SK-N-MC (cell line): ENCODE measurements at regions not wholly inside any gene's neighbourhood (a gene's known extent, or its start where the extent isn't known, plus 50 kb on each side); places are given as distances from the start of the nearest gene placed in this dataset.
"Not testable (repeated sequence)": the region's sequence is repeated elsewhere in the genome, so short reads cannot be mapped to it uniquely, and the experiment has no call there.

ENCODE experiments used
- DNase-seq: peaks from one replicate; pipeline ENCODE4 v3.0.0-alpha.2; 2011; ENCODE audit warnings: low read depth, low spot score
- H3K27ac ChIP-seq: fragments of 200-600 bp; sonication (generic); 2 replicates; pipeline ENCODE4 v1.5.1; 2016; ENCODE audit warnings: mixed run types
- H3K36me3 ChIP-seq: fragments of 200-600 bp; sonication (generic); 2 replicates; pipeline ENCODE4 v1.6.1; 2017; ENCODE audit warnings: antibody characterized with exemption, low read length, mixed read lengths; ENCODE audit not compliant: insufficient read depth
- H3K4me3 ChIP-seq: fragments of 200-600 bp; sonication (generic); 2 replicates; pipeline ENCODE4 v1.5.1; 2016
- H3K9ac ChIP-seq: fragments of 200-600 bp; sonication (generic); 2 replicates; pipeline ENCODE4 v1.8.0; 2017; ENCODE audit warnings: mixed run types, mixed read lengths; ENCODE audit not compliant: insufficient read length
- H3K9me3 ChIP-seq: fragments of 200-600 bp; sonication (generic); 2 replicates; pipeline ENCODE4 v1.6.1; 2017; ENCODE audit warnings: low read depth, mild to moderate bottlenecking, antibody characterized with exemption, low read length, moderate library complexity, mixed read lengths
- EZH2 ChIP-seq: fragments of 200-600 bp; sonication (generic); IDR thresholded peaks from one replicate; pipeline ENCODE4 v1.6.1; 2017; ENCODE audit warnings: antibody characterized with exemption
- FOXP2 ChIP-seq: optimal IDR thresholded peaks from 2 replicates; pipeline ENCODE3; 2011; ENCODE audit warnings: mild to moderate bottlenecking, moderate library complexity; ENCODE audit not compliant: insufficient read depth; ENCODE audit errors: extremely low read length, control extremely low read depth
- POLR2AphosphoS5 ChIP-seq: IDR thresholded peaks from 2 replicates; pipeline ENCODE4 v1.6.1; 2012; ENCODE audit warnings: mild to moderate bottlenecking, low read depth, low read length, borderline replicate concordance

DNA sequence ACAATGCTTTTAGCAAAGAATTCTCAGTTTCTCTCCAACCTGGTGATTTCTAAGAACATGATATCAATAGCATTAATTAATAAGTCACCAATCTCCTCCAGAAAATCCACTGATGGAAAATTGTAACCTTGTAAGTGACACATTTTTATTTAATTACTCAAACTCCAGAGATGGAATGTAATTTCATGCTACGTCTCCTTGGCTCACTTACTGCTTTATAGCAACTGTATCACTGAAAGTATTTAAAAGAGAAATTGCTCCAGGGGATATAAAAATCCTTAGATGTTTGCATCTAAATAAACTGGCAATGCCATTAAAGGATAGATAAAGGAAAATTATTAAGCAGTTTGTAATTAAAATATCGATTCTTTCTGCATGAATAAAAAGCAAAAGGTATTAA lies 325.4 kb downstream of the TSN start:
- no peak overlapping the region for H3K9ac ChIP-seq
- H3K4me3 ChIP-seq = no peak overlapping the region
- no peak for TF ChIP-seq POLR2AphosphoS5
- TF ChIP-seq FOXP2 = no peak
- TF ChIP-seq EZH2 = no peak
- H3K36me3 ChIP-seq = no peaks in the 10 kb centered on the region
- no peak for DNase-seq
- no peaks in the 10 kb centered on the region for H3K9me3 ChIP-seq
- no peak overlapping the region for H3K27ac ChIP-seq

DNA sequence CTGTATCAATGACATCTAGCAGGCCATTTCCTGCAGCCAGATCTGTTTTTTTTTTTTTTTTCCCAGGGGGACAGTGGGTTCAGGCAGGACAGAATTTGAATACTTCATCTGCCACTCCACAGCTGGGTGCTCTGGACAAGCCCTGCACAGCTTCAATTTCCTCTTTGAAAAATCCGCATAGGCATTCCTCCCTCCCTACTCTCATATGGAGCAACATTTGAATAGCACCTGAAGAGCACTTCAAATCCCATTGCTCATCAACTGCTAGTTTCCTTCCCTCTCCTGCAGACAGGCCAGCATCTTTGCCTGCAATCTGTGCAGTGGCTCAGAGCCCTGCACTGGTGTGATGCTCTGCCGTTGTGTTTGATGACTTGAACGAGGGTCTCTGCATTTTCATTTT lies 326.3 kb downstream of the TSN start:
- Histone ChIP-seq H3K9me3 (no peaks in the 10 kb centered on the region), H3K27ac (no peak overlapping the region), H3K9ac (no peak overlapping the region), H3K4me3 (no peak overlapping the region), H3K36me3 (no peaks in the 10 kb centered on the region)
- no peak for DNase-seq
- no peak for TF ChIP-seq FOXP2
- no peak for TF ChIP-seq POLR2AphosphoS5
- no peak for TF ChIP-seq EZH2

DNA sequence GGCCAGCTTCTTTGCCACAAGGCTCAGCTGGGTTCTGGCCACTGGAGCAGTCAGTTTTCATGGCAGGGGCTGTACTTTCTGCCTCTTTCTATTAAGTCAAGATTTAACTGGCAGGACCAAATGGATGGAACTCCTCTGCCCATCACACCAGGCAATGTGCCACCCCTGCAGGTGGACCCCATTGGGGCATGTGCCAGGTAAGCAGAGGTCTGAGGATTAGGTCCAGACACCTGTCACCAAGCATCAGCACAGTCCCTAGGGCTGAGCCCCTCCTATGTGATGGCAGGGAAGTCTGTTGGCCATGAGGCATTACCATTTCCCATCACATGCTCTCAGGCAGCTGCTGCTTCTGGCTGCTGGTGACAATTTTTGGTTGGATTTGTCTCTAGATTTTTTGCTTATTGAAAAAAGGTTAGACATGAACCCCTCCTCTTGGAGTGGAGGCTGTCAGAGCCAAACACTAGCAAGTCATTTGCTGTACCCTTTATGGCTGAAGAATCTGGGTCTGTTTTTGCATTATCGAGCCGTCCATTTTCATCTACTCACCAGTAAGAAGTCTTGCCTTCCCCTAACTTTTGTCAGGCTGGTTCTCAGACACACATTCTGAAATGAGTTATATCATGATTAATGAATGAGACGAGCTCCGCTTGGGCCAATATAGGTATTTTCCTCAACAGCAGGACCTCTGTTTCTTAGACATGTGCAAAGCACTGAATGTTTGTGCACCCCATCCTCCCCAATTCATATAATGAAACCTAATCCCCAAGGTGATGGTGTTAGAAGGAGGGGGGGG lies 328.0 kb downstream of the TSN start:
- Histone ChIP-seq H3K27ac (no peak overlapping the region), H3K9ac (no peak overlapping the region), H3K36me3 (no peaks in the 10 kb centered on the region), H3K9me3 (no peaks in the 10 kb centered on the region), H3K4me3 (no peak overlapping the region)
- no peak for DNase-seq
- no peak for TF ChIP-seq EZH2

GRCh38 chr2:122085672-122086071 lies 330.2 kb downstream of the TSN start:
- not testable (repeated sequence) for DNase-seq, H3K9me3 ChIP-seq

GRCh38 chr2:122094557-122094956 lies 339.1 kb downstream of the TSN start:
- Histone ChIP-seq H3K9ac (no peak overlapping the region), H3K9me3 (no peaks in the 10 kb centered on the region), H3K27ac (no peak overlapping the region), H3K36me3 (no peaks in the 10 kb centered on the region), H3K4me3 (no peak overlapping the region)
- TF ChIP-seq EZH2 (no peak), POLR2AphosphoS5 (no peak), FOXP2 (no peak)
- DNase-seq = no peak

More at GRCh38 chr2:122085672-122086071, 330.2 kb downstream of the TSN start:
- not testable (repeated sequence) for H3K9ac ChIP-seq, H3K27ac ChIP-seq, H3K36me3 ChIP-seq, H3K4me3 ChIP-seq

- TF ChIP-seq EZH2 = no peak
- no peak for TF ChIP-seq POLR2AphosphoS5
- TF ChIP-seq FOXP2 = no peak
- Histone ChIP-seq H3K4me3 (no peak overlapping the region), H3K27ac (no peak overlapping the region), H3K9ac (no peak overlapping the region), H3K36me3 (no peaks in the 10 kb centered on the region), H3K9me3 (no peaks in the 10 kb centered on the region)
- no peak for DNase-seq
Measured at GRCh38 chr2:122096761-122097160, 341.3 kb downstream of the TSN start.

GRCh38 chr2:122098306-122098705 lies 342.9 kb downstream of the TSN start:
- Histone ChIP-seq H3K9ac (no peak overlapping the region), H3K4me3 (no peak overlapping the region), H3K36me3 (no peaks in the 10 kb centered on the region), H3K9me3 (no peaks in the 10 kb centered on the region), H3K27ac (no peak overlapping the region)
- TF ChIP-seq FOXP2 (no peak), POLR2AphosphoS5 (no peak), EZH2 (no peak)
- DNase-seq = no peak

GRCh38 chr2:122100346-122100745 lies 344.9 kb downstream of the TSN start:
- Histone ChIP-seq H3K9ac (no peak overlapping the region), H3K27ac (no peak overlapping the region), H3K4me3 (no peak overlapping the region), H3K9me3 (no peaks in the 10 kb centered on the region), H3K36me3 (no peaks in the 10 kb centered on the region)
- DNase-seq = no peak
- no peak for TF ChIP-seq POLR2AphosphoS5
- no peak for TF ChIP-seq FOXP2

GRCh38 chr2:122100756-122101155 lies 345.3 kb downstream of the TSN start:
- Histone ChIP-seq H3K27ac (no peak overlapping the region), H3K4me3 (no peak overlapping the region), H3K36me3 (no peaks in the 10 kb centered on the region), H3K9ac (no peak overlapping the region), H3K9me3 (no peaks in the 10 kb centered on the region)
- TF ChIP-seq EZH2 (no peak), FOXP2 (no peak), POLR2AphosphoS5 (no peak)
- DNase-seq = no peak

DNA sequence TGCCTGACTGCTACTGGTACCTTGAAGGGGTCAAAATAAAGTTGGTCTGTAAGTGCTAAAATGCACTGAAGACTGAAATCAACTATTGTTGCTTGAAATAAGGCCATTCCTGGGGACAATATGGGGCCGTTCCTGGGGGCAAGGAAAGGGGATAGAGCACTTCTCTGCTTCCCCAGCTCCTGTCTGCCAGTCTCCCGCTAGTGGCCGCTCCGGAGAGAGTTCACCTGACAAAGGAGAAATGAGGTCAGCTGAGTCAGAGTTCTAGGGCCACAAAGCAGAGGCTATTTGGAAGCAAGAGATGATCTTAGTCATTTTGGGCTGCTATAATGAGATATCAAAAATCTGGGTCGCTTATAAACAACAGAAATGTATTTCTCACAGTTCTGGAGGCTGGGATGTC lies 345.9 kb downstream of the TSN start:
- DNase-seq = no peak
- TF ChIP-seq POLR2AphosphoS5 (no peak), FOXP2 (no peak), EZH2 (no peak)
- Histone ChIP-seq H3K9ac (no peak overlapping the region), H3K4me3 (no peak overlapping the region), H3K27ac (no peak overlapping the region), H3K36me3 (no peaks in the 10 kb centered on the region), H3K9me3 (no peaks in the 10 kb centered on the region)
